HG02943 (cell line): ENCODE measurements at regions not wholly inside any gene's neighbourhood (a gene's known extent, or its start where the extent isn't known, plus 50 kb on each side); places are given as distances from the start of the nearest gene placed in this dataset.
"Not testable (repeated sequence)": the region's sequence is repeated elsewhere in the genome, so short reads cannot be mapped to it uniquely, and the experiment has no call there.

Experiments used
- ATAC-seq: cut with Tn5 transposase; IDR thresholded peaks from one replicate; pipeline ENCODE4 v1.9.1; 2021; ENCODE audit warnings: mild to moderate bottlenecking, low read depth, moderate library complexity; ENCODE audit not compliant: unreplicated experiment

- no peak for ATAC-seq
Measured at GRCh38 chr5:68822796-68823195, 271.0 kb upstream of the SLC30A5 start.

DNA sequence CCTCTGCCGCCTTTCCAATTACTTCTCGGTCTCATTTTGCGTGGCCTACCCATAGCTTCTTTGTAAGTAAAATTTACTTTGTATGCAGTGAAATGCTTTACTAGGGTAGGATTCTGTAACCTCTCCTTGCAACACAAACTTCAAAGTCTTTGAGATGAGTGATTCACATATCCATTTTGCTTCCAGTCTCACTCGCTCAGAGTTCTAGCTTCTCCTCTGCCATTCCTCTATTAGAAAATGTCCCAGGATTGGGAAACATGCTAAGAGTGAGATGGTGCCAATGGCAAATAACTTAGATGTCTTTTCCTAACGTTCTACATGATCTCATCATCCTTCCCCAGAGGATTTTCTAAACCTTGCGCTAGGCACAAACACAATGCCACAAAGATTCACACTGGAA, 270.5 kb upstream of the SLC30A5 start:
- no peak for ATAC-seq

DNA sequence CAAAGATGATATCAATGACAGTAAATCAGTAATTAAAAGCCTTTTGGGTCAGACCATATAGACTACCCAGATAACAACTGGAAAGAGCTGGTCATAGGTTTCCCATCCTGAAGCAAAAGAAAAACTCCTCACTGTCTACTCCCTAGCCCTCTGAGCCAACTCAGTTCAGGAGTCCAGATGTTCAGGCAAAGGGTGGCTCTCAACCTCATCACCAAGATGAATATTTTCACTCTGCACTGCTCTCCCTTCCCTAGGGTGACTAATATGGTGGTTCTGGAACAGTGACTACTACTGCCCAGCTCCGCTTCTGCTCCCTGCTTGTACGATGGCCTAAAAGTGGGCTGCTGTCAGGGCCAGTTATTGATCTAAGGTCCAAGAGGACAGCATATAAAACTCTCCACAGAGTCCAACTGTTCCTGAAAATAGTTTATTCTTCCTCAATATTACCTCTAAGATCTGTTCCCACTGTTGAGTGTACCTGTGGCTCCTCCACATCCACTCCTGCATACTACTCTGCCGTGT, 263.4 kb upstream of the SLC30A5 start:
- ATAC-seq = no peak

- ATAC-seq = no peak
Measured at GRCh38 chr5:68834491-68834981, 259.3 kb upstream of the SLC30A5 start.

DNA sequence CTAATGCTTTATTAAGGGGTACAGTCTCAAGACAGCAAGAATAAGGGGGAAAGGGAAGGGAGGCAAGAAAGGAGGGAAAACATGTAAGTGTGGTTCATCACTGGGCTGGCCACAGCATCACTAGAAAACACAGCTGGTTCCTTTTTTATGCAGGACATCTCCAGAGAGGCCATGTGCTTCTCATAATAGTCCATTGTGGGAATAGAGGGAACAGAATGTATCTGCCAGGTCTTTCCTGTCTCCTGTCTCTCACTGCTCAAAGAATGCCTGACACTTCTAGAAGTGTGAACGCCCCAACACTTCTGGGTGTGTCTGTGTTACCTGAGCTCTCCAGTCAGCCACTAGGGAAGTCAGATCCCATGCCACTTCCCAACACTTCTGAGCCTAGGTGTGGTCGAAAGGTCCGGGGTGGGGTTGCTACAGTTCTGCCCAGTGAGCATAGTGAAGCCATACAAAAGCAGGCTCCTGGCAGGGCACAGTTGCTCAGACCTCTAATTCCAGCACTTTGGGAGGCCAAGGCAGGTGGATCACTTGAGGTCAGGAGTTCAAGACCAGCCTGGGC, 255.6 kb upstream of the SLC30A5 start:
- no peak for ATAC-seq

DNA sequence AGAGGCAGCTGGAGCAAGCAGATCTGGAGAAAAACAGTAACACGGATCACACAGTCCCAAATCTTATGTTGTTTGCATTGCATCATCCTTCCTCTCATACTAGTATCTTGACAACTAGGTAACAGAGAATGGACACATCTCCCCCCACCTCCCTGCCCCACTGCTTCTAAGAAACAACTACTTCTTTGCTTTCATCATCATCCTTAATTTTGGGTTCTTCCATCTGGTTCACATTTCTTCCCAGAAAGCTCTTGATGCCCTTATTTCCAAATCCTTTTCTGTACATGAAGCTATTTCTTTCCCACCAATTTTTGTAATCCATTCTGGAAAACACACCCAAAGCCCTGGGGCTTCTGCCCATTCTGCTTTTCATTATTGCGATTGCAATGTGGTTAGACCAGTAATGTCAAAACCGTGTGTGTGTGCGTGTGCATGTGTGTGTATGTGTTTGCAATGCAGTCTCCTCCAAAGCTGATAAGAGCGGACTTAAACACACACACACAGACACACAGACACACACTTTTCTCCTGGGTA, 254.7 kb upstream of the SLC30A5 start:
- no peak for ATAC-seq

DNA sequence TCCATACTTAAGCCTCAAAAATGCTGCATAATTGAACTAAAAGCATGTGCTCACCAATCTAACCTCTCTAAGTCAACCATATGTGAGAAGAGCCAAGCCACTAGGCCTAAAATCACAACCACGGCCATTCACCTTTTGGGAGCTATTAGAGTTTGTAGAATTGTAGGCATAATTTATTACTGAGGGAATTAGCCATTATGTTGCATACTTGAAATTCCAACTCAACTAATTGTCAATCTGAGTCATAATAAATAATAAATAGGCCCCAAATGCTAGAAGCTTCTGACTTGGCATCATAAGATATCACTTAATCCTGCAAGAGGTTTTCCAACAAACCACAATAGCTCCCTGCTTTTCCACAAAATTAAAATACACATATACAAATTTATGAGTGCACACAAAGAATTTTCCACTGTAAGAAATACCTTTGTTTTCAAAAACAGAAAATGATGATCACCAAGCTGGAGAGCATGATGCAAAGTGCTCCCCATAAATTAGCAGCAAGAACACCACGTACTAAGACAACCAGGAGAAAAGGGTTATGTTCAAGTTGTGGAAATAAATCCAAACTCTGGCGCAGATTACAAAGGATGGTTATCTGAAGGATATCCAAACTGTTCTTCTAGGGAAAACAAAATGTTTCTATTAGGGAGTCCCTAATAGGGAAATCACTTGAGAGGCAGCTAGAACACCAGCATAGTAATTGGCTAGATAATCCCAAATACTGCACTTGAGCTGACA, 250.0 kb upstream of the SLC30A5 start:
- ATAC-seq = no peak

GRCh38 chr5:68845131-68845530, 248.7 kb upstream of the SLC30A5 start:
- ATAC-seq = no peak

GRCh38 chr5:68846828-68847227, 247.0 kb upstream of the SLC30A5 start:
- ATAC-seq = no peak

- no peak for ATAC-seq
Measured at GRCh38 chr5:68848091-68848490, 245.7 kb upstream of the SLC30A5 start.

DNA sequence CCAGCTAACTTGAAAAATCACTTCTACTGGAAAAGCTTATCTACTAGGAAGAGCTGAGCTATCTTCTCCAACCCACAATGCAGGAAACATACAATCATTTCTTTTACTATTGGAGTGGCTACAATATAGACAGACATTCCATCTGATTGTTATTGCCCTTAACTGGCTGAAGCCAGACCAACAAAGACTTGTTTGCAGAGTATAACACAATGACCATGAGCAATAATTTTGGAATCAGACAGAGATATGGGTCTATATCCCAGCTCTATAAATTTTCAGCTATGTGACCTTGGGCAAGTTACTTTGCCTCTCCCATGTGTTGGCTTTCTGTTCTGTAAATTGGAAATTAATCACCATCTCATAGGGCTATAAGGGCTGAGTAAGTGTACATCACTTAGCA, 244.7 kb upstream of the SLC30A5 start:
- ATAC-seq = no peak

DNA sequence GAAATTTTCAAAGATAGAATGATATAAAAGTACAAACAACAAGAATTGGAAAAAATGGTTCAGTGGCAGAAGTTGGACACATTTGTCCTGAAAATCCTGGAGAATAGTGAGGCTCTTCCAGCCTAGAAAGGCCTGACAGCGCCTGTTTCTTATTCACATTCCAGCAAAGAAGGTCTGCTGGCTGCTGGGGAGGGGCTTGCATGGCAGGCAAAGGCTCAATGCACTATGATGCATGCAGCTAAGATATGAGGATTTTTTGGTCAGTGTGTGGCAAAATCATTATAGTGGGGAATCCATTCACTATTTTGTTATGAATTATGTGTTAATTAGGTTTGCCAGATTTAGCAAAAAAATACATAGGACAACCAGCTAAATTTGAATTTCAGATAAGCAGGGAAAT, 243.9 kb upstream of the SLC30A5 start:
- ATAC-seq = no peak

DNA sequence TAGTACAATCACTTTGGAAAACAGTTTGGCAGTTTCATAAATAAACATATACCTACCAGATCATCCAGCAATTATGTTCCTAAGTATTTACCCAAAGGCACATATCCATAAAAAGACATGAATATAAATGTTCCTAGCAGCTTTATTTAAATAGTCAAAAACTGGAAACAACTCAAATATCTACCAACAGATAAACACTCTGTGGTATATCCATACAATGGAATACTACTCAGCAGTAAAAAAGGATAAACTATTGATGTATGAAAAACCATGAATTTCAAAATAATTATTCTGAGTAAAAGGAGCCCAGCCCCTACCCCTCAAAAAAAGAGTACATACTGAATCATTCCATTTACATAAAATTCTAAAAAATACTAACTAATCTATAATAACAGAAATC, 232.7 kb upstream of the SLC30A5 start:
- ATAC-seq = no peak

DNA sequence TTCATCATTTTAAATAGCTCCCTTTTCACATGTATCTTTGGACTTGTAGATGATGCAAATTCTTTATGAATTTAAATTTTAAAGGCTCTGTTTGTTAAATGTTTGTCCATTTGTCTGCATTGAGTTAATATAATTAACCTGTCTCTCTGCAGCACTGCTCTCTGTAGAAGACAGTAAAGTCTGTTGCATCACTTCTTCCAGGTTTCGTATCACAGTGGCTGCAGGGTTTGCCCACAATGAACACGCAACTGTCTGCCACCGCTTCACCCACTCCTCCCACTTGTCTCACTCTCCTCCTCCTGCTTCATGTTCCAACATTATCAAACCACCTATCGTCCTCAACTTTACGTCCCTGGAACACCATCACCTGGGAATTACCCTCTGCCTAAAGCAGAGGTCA, 231.3 kb upstream of the SLC30A5 start:
- ATAC-seq = no peak

DNA sequence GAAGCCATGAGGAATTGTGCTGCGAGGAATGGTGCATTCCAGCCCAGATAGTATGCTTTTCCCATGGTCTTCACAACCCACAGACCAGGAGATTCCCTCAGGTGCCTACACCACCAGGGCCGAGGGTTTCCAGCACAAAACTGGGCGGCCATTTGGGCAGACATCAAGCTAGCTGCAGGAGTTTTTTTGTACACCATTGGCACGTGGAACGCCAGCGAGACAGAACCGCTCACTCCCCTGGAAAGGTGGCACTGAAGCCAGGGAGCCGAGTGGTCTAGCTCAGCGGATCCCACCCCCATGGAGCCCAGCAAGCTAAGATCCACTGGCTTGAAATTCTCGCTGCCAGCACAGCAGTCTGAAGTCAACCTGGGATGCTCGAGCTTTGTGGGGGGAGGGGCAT, 228.6 kb upstream of the SLC30A5 start:
- ATAC-seq = not testable (repeated sequence)

- no peak for ATAC-seq
Measured at GRCh38 chr5:68872088-68872839, 221.6 kb upstream of the SLC30A5 start.

GRCh38 chr5:68873198-68873597, 220.6 kb upstream of the SLC30A5 start:
- no peak for ATAC-seq

GRCh38 chr5:68875351-68875750, 218.5 kb upstream of the SLC30A5 start:
- no peak for ATAC-seq

DNA sequence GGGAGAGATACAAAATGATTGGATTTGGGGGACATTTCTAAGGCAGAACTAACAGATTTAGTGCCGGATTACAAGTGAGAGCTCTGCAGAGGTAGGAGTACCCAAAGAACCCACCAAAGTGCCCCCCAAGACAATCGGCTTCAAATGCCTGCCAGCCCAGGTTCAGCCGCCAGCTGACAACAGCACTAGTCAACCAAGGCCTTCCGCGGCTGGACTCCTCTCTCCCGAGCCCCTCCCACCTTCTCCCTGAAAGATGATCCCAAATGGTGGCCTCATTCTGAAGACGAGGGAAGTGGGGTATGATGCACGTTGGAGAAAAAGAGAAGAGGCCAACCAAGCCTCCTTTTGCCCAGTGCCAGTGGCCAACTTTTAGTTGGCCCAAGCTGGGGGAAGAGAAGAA, 210.4 kb upstream of the SLC30A5 start:
- no peak for ATAC-seq

GRCh38 chr5:68884144-68884754, 209.6 kb upstream of the SLC30A5 start:
- no peak for ATAC-seq

- no peak for ATAC-seq
Measured at GRCh38 chr5:68884883-68885282, 208.9 kb upstream of the SLC30A5 start.
